CD4-positive, alpha-beta T cell treated with Interferon alpha-2 for 1 hour (primary cell): ENCODE measurements at regions not wholly inside any gene's neighbourhood (a gene's known extent, or its start where the extent isn't known, plus 50 kb on each side); places are given as distances from the start of the nearest gene placed in this dataset.
"Not testable (repeated sequence)": the region's sequence is repeated elsewhere in the genome, so short reads cannot be mapped to it uniquely, and the experiment has no call there.

Experiments used
- DNase-seq, 2 donors: peaks; one replicate each; pipeline ENCODE4 v3.0.0-alpha.2; 2020 to 2022

- DNase-seq = no peak
These were observed 230.8 kb upstream of the CHAC2 start for GRCh38 chr2:53536583-53537361.

- no peak for DNase-seq
These were observed 232.3 kb upstream of the CHAC2 start for GRCh38 chr2:53535234-53535840.

- DNase-seq = no peak
These were observed 237.5 kb upstream of the CHAC2 start for GRCh38 chr2:53530126-53530525.

- DNase-seq = no peak
These were observed 240.5 kb upstream of the CHAC2 start for GRCh38 chr2:53527056-53527455.

GRCh38 chr2:53519918-53520841, 247.4 kb upstream of the CHAC2 start:
- no peak for DNase-seq

GRCh38 chr2:53517406-53517805, 250.2 kb upstream of the CHAC2 start:
- DNase-seq = no peak

GRCh38 chr2:53516650-53517049, 251.0 kb upstream of the CHAC2 start:
- no peak for DNase-seq

GRCh38 chr2:53515435-53516332, 251.9 kb upstream of the CHAC2 start:
- DNase-seq = no peak

- DNase-seq = no peak
These were observed 254.4 kb upstream of the CHAC2 start for GRCh38 chr2:53513167-53513666.

- DNase-seq = no peak
These were observed 255.4 kb upstream of the CHAC2 start for GRCh38 chr2:53512071-53512826.

GRCh38 chr2:53511549-53511948, 256.1 kb upstream of the CHAC2 start:
- no peak for DNase-seq

- DNase-seq = no peak
These were observed 257.2 kb upstream of the CHAC2 start for GRCh38 chr2:53510401-53510800.

- no peak for DNase-seq
These were observed 257.7 kb upstream of the CHAC2 start for GRCh38 chr2:53509831-53510388.

GRCh38 chr2:53508667-53509066, 258.9 kb upstream of the CHAC2 start:
- no peak for DNase-seq

GRCh38 chr2:53507070-53507469, 260.5 kb upstream of the CHAC2 start:
- not testable (repeated sequence) for DNase-seq

GRCh38 chr2:53505826-53506225, 261.8 kb upstream of the CHAC2 start:
- no peak for DNase-seq

- no peak for DNase-seq
These were observed 263.1 kb upstream of the CHAC2 start for GRCh38 chr2:53504507-53504906.

- no peak for DNase-seq
These were observed 267.4 kb upstream of the CHAC2 start for GRCh38 chr2:53500181-53500580.

- DNase-seq = no peak
These were observed 269.4 kb upstream of the CHAC2 start for GRCh38 chr2:53498210-53498609.

GRCh38 chr2:53497020-53497419, 270.6 kb upstream of the CHAC2 start:
- no peak for DNase-seq

GRCh38 chr2:53493210-53493609, 274.4 kb upstream of the CHAC2 start:
- DNase-seq = no peak
